Hematopoietic multipotent progenitor cell treated with erythropoietin and hydrocortisone succinate and interleukin-3 and kit ligand, for 17 days (in vitro differentiated cells): ENCODE measurements at regions not wholly inside any gene's neighbourhood (a gene's known extent, or its start where the extent isn't known, plus 50 kb on each side); places are given as distances from the start of the nearest gene placed in this dataset.

Experiments used
- DNase-seq: peaks from one replicate; pipeline ENCODE4 v3.0.0-alpha.2; 2015; ENCODE audit warnings: low spot score

DNA sequence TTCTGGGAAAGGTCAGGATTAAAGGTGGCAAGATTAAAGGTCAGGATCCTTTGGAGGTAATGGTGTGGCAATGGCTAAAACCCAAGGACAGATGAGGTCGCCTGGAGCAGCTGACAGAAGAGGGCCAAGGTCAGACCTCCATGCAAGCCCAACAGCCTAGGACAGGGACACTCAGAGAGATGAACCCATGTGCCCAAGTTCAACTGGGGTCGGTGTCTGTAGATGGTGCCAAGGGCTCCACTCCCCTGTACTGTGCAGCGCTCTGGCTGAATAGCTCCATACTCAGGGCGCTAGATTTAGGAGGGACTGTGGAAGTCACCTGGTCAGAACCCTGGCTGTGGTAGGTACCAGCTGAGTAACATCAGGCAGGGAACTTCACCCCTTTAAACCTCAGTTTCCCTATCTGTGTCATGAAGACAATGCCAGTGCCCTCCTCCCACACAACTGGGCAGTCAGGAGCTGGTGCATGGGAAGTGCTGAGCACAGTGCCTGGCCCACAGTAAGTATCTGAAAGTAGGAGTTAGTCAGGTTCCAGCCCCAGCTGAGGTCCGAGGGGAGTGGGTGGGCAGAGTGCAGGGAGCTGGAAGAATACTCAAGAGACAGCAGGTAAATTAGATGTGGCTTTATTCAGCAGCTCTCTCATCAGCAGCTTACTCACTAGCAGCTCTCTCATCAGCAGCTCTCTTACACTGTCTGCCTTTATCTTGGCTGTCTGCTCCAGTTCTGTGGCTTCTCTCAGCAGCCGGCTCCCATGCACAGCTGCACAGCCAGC is 327.1 kb downstream of the GLRX3 start:
- DNase-seq: no peak

DNA sequence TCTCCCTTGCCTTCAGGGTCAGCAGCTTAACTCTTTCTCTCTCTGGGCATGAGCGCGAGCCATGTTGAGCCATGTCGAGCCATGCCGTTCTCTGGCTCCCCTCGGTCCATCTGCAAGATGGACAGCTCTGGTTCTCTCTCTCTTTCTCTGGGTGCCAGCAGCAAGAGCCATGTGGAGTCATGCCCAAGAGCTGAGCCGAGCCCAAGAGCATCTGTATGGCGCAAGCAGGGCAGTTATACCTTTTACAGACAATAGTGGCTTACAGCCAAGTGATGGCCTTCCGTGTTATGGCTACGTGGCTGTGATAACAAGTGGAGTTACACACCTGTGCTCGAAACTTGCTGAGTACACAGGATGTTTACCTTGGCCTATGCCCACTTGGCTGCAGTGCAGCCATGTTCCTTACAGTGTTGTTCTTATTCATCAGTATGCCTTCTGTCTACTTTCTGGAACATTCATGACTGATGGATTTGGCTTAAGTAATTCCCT is 327.7 kb downstream of the GLRX3 start:
- no peak for DNase-seq

DNA sequence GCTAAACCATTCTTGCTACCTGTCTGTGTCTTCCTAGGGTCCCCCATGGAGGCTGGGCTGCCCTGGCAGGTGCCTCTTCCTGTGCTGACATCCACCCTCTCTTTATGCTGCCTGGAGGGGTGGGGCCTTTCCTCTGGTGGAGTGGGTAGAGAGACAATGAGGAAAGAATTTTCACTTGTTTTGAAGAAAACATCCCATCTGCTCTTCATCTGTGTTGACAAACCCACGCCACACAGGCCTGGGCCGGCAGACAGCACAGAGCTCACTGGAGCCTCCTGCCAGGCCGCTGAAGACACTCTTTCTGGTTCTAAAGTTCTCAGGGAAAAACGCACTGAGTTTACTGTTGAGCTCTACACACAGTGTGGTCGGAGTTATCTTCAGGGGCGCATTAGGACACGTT is 328.2 kb downstream of the GLRX3 start:
- DNase-seq: no peak

DNA sequence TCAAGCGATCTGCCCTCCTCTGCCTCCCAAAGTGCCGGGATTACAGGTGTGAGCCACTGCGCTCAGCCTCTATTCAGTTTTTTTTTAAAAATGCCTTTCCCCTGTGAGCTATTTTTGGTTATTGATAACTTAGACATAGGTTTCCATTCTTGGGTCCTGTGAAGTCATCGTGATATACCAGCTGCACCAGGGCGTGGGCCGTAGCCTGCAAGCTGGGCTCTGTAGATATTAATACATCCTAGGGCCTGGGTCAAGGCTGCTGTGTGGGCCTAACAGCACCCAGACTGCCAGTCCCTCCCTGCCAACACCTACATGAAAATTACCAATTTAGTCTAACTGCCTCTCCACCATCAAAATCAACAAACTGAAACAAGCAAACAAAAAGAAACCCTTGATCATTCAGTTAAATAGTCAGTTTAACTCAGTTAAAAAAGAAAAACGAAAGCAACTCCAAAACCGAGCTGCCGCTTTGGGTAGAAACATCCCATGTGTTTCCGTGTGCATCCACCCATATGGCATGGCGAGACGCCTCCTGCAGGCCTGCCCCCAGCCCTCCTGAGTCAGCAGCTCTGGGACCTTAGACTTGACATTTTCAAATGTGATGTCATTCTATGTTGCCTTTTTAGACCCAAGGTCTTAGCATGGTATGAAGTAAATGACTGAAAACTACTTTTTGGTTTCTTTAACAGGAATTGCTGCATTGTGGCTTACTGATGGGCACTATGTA is 330.2 kb downstream of the GLRX3 start:
- DNase-seq: no peak

DNA sequence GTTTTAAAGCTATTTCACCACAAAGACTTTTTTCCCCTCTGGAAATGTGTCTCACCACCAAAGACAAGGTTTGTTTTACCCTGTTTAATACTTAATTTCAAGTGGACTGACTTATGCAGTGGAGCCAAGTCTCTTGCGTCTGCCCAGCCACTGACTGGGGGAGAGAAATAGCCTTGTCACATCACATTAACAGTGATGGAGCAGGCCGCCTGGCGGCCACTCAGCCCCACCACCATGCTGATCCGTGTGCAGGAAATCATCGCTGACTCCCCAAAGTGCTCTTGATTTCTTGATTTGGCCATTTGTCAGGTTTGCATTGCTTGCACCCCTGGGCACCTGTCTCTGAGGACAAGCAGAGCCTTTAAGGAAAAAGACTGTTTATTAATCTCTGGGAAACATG is 334.1 kb downstream of the GLRX3 start:
- DNase-seq: no peak

DNA sequence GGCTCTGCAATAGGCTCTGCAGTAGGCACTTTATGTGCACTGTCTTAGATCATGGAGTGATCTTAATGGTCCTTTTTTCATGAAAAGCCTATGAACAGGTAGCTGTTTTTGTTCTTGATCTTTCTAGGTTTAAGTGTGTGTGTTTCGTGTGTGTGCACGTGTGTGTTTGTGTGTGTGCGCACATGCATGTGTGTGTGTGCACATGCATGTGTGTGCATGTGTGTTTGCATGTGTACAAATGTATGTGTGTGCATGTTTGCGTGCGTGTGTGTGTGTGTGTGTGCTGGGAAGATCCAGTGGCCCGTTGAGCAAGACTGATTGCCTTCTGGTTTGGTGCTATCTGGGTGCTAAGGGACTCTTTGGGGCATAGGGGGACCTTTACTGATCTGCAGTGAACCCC is 334.8 kb downstream of the GLRX3 start:
- DNase-seq: no peak

DNA sequence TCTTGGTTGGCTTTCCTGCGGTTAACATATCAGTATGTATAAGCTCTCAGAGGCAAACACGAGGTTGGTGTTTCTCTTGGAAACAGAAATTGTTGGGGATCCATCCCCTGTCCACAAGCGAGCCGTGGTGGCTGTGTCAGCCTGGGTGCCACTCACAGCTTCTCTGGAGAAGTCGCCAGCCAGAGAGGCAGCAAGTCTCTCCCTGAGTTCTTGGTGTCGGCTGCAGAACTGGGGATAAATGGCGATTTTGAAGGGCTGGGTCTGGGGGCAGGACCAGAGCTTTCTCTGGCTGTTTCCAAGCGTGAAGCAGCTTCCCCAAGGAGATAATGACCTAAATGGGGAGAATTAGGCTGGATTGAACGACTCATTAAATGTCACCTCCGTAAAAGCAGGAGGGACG is 335.3 kb downstream of the GLRX3 start:
- no peak for DNase-seq

DNA sequence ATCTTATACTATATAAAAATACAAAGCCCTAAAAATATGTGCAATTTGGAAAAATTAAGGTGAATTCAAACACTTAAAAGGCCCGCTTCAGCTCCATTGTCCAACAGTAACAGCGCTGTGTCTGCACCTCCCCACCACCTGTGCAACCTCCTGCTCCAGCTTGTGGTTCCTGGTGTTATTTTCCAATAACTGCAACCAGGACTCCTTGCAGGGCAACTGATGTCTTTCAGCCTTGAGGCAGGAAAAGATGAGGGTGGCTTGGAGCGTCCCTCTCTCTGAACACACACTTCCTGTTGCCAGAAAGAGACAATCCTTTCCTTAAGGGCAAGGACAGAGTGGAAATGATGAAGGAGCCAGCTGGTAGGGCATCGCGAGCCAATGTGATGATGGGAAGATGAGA is 336.0 kb downstream of the GLRX3 start:
- no peak for DNase-seq

DNA sequence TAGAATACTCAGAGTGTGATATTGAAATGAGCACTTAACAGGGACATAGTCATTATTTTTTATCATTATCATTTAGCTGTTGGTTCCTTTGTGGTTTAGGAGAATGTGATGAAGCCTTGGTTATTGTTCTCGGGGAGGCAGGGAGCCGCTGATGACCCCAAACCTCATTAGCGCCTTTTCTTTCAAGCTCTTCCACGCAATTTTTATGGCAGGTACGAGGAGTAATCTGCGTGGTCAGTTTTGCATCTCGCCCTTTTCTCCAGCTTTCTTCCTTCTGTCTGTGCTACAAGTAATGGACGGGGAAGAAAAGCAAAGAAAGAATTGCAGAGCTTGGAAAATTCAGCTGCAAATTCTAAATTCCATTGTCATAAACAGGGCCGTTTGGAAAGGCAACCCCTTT is 338.4 kb downstream of the GLRX3 start:
- DNase-seq: no peak

DNA sequence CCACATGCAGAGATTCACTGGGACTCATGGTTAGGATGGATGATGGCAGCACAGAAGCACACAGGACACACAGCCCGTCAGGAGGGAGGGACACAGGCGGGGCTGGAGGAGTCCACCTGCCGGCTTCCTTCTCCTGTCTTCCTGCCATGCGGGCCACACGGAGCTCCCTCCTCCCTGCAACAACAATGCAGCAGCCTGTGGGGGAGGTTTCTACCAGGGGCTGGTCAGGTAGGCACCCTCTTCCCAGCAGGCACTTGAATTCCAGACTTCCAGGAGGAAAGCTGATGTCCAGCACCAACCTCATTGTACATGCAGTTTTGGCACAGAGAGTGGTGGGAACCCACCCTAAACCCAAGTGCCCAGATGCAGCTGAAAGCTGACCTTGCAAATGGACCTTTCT is 341.2 kb downstream of the GLRX3 start:
- DNase-seq: no peak

DNA sequence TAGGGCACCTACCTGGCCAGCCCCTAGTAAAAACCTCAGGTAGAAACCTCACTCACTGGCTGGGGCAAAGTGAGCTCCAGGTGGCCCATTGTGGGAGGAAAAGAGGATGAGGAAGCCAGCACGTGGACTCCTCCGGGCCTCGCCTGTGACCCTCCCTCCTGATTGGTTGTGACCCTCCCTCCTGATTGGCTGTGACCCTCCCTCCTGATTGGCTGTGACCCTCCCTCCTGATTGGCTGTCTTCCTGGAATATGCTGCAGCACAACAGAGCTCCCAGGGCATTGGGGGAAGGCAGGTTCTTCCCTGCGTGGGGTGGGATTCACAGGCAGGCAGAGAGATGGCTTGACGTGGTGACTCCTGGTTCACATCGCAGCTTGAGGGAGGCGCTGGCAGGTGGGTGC is 343.0 kb downstream of the GLRX3 start:
- no peak for DNase-seq

DNA sequence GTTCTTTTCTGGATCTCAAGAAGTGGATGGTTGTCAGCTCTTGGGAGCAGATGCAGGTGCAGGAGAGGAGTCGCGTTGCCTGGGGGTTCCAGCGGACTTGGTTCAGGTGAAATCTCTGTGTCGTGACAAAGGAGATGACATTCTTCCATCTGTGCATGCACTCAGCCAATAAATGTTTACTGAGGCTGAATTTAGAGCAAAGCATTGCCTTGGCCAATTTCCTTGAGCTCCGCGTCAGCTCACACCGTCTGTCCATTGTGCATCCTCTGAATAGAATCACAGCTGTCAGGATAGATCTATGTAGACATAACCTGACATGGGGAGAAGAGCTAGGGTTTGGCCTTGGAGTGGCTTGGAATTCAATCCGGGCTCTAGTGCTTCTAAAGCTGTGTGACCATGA is 343.7 kb downstream of the GLRX3 start:
- no peak for DNase-seq

DNA sequence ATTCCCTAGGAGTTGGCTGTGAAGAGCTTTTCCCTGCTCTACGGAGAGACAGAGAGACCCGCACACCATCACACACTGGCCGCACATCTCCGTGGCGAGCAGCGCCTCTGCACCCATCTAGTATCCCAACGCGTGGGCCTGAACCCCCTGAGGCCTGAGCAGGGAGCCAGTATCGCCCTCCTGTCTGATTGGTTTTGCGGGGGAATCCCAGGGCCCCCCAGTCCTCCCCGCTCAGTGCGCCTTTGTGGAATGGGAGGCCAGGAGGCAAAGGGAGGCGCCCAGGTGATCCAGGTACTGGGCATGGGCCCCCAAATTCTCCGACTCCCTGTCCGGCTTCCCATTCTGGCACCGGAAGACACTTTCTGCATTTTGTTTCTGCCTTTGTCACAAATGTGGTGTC is 344.3 kb downstream of the GLRX3 start:
- DNase-seq: no peak

DNA sequence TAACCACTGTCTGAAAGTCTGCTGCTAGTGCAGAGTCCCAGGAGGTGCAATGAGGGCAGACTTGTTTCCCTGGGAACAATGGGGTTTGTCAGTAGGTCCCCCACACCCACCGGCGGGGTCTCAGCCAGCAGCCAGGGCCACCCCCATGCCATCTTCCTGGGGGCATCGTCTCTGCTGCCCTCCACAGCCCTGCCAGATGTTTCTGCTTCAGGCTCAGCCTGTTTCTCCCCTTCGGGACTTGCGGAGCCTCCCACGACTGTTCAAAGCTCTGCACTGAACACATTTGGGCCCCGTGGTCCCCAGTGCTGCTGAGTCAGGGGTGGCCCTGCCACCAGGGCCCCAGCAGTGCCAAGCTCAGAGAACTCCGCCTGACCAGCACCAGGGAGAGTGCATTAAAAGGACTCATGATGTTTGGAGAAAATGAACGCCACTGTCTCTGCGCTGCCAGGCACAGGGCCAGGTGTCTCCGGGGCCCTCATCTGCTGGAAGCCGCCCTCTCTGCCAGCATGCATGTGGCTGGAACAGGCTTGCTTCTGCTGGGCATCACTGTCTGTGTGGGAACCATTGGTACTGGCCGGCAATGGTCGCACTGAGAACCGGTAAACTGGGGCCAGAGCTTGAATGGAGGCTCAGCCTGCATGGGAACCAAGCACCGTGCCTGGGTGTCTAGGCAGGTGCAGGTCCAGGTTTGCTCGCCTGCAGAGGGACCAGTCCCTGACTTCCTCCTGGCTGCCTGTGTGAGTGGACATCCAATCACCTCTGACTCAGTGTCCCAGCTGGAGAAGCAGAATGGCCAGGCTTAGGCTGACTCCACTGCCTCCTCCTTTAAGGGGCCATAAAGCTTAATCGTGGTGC is 345.1 kb downstream of the GLRX3 start:
- no peak for DNase-seq

DNA sequence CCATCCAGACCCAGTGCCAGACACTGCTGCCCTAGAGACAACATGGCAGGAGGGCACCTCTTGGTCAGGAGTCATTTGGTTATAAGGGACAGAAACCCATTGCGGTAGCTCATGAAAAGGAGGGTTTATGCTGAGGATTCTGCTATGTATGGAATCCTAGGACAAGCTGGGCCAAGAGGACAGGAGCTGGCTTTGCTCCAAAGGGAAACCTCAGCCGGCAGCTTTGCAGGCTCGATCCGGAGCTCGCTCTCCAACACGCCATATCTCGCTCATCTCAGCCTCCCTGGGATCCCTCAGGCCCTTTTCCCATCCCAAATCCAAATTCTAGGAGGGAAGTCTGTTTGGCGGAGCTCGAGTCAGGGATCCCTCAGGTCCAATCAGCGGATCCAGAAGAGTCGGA is 345.7 kb downstream of the GLRX3 start:
- no peak for DNase-seq

DNA sequence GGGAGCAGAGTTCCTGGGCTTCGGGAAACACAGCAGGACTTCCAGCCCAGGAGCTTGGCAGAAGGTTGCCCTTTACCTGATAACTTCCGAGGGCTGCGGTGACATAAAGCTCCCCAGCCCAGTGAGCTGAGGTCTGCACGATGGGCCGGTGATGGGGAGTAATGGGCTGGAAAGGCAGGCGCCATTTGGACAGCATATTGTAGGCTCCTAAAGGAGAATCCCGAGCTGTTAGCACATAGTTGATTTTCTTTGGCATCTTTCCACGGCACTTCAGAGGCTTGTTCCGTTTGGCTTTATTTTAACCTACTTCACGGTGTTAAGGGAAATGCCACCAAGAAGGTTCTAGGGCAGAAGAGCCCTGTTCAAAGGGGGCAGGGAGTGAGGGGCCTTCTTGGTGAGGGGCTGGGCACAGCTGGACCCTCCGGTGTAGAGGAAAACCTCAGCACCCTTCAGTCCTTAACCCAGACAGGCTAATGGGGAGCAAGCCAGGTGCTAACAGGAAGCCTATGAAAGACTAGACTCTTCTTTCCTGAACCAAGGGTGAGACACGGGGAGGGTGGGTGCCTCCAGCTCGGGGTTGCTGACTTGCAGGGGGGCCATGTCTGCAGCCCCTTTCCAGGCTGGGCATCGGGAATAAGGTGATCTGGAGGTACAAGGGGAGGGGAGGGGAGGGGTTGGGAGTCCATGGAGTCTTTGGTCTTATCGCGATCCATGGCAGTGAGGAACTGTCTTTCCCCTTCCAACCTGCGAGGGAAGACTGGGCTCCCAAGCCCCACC is 347.7 kb downstream of the GLRX3 start:
- DNase-seq: no peak

DNA sequence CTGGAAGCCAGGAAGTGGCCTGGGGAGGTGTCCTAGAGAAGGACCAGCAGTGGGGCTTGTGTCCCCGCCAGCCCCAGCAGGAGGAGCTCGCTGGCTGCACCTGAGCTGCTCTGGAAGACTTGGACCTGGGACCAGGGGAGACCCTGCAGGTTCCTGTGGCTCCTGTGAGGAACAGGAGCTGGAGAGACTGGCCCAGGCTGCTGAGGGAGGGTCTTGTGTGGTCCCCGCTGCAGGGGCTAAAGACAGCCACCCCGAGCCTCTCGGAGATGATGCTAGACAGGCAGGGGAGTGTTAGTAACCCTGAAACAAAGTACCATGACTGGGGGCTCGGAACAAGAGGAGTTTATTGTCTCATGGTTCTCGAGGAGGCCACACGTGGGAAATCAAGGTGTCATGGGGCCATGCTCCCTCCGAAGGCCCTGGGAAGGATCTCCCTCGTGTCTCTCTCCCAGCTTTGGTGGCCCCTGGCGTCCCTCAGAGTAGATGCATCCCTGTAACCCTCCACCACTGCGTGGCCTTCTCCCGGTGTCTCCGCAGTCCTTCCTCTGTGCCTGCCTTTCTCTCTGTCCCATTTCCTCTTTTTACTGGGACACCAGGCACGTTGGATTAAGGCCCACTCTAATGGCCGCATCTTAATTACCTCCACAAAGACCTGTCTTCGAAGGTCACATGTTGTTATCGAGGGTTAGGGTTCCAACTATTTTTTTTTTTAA is 348.4 kb downstream of the GLRX3 start:
- no peak for DNase-seq

DNA sequence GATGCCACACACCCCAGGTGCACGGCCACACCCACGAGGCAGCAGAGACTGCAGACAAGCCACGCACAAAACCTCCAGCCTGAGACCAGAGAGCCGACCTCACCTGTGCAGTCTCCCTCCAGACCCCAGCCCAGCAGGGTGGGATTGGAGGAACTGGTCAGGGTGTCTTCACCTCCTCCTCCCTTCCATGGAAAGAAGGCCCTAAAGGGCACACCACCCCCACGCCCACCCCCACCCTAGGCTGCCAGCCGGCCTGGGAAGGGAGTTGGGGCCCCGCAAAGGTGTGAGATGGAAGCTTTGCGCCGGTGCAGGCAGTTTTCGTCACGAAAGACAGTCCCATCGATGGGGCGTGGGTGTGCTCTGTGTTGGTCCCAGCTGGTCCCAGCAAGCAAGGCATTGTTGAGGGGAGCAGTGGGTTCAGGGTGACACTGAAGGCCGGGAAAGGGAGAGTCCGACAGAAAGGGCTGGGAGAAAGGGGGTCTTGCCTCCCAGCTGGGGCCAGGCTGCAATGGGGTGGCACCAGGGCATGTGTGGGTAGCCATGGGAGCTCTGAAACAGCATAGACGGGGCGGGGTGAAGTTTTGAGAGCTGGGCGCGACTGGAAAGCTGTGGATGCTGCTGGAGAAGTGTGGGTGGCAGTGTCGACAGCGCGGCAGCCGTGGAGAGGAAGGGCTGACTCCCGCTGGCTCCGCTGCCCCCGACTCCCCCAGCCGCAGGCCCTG is 349.2 kb downstream of the GLRX3 start:
- DNase-seq: no peak

DNA sequence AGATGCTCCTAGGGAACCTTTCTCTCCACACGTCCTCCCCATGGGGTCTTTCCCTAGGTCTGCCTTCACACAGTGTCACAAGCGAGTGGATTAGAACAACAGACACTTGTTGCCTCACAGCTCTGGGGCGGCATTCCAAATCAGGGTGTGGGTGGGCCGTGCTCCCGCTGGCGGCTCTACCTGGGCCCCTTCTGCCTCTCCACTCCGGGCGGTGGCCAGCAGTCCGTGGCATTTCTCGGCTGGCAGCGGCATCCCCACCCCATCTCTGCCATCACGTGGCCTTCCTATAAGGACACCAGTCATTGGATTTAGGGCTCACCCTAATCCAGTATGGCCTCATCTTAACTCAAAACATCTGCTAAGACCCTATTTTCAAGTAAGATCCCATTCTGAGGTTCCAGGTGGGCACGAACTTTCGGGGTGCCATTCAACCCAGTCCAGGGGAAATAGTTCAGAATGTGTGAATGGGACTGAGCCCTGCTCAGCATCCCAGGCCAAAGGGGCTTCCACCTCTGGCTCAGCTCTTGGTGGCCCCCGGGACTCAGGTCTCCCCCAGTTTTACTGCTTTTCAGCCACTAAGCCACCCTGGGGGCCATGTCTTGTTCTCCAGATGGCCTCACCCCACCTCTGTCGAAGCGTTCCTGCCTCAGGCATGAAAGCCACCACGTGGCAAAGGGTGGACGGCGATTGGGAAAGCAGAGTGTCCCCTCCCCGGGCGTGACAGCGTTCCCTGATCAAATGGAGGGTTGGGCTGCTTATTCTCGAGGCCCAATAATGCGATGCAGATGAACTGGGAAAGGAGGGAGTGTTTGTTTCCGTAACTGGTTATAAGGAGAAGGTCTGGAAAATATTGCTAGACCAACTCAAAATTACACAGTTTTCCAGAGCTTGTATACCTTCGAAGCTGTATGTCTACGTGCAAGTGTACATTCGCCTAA is 350.0 kb downstream of the GLRX3 start:
- DNase-seq: no peak
